ENCODE measurements at regions not wholly inside any gene's neighbourhood (a gene's known extent, or its start where the extent isn't known, plus 50 kb on each side); places are given as distances from the start of the nearest gene placed in this dataset.

DNA sequence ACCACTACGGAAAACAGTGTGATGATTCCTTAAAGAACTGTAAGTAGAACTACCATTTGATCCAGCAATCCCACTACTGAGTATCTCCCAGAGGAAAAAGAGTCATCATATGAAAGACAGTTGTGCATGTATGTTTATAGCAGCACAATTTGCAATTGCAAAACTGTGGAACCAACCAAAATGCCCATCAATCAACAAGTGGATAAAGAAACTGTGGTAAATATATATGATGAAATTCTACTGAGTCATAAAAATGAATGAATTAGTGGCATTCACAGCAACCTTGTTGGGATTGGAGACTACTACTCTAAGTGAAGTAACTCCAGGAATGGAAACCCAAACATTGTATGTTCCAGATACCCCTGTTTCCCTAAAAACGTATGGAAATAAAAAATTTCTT, 337.0 kb upstream of the PTBP2 start:
- H3K4me1 Mint-ChIP-seq (ENCODE audit: low read depth in 2 of 2) = no peaks in the 10 kb centered on the region
- no peaks in the 10 kb centered on the region for H3K27me3 Mint-ChIP-seq
- DNase-seq (ENCODE audit: low spot score) (no peak), ATAC-seq (no peak)
- no peak overlapping the region for H3K27ac Mint-ChIP-seq
- peaks cover 21% of the 10 kb centered on the region for H3K9me3 Mint-ChIP-seq
- H3K4me3 Mint-ChIP-seq = no peak overlapping the region
- H3K36me3 Mint-ChIP-seq = no peaks in the 10 kb centered on the region

DNA sequence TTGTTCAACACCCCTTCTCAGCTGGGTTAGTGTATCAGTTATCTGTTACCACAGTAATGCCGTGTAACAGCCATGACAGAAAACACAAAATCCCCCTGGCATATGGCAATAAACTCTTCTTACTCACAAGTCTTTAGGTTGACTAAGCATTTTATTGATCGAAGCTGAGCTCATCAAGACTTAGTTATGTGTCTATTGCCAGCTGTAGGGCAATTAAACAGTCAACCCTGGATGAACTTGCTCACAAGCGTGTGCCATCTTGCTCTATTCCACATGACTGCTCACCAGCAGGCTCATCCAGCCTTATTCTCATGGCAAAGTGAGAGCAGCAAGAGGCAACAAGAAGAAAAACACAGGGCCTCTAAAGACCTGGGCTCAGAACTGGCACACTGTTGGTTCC, 333.8 kb upstream of the PTBP2 start:
- ATAC-seq (no peak), DNase-seq (ENCODE audit: low spot score) (no peak)
- Mint-ChIP-seq H3K36me3 (no peaks in the 10 kb centered on the region), H3K27ac (no peak overlapping the region), H3K9me3 (peaks cover 19% of the 10 kb centered on the region), H3K4me1 (ENCODE audit: low read depth in 2 of 2) (no peaks in the 10 kb centered on the region), H3K4me3 (no peak overlapping the region), H3K27me3 (no peaks in the 10 kb centered on the region)

DNA sequence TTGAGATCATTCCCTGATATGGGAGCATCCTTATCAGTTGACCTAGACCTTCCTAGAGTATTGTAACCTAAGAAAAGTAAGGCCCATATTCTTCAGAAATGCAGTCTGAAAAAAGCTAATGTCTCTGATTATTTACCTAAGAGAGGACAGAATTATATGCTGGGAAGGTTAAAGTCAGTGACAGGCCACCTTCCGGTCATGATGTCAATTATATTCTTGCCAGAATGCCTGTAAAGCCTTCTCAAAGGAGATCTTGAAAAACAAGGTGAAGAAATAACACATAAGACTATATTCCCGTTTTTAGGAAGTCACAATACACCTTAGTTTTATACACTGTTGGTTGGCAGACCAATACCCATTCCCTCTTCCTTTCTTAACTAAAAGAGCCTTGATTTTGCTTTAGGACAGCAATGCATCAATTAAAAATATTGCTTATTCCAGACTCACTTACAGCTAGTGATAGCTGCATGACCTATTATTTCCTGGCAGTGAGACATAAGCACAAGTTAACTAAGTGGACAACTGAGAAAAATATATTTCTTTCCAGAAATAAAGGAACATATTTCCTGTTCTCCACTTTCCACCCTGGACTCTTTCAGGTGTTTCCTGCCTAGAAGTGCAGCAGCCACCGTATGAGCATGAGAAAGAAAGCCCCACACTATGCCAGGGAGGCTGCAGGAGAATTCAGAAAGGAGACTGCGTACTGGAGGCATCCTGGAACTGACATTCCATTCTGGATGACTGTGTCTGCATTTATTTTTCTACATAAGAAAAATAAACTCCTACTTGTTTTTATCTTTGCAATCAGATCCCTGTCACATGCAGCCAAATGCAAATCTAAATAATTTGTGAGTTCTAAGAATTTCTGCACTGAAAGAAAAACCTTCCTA, 332.9 kb upstream of the PTBP2 start:
- Mint-ChIP-seq H3K27me3 (no peaks in the 10 kb centered on the region), H3K36me3 (no peaks in the 10 kb centered on the region), H3K4me1 (ENCODE audit: low read depth in 2 of 2) (no peaks in the 10 kb centered on the region), H3K4me3 (no peak overlapping the region), H3K9me3 (peaks cover 21% of the 10 kb centered on the region), H3K27ac (no peak overlapping the region)
- ATAC-seq (no peak), DNase-seq (ENCODE audit: low spot score) (no peak)

DNA sequence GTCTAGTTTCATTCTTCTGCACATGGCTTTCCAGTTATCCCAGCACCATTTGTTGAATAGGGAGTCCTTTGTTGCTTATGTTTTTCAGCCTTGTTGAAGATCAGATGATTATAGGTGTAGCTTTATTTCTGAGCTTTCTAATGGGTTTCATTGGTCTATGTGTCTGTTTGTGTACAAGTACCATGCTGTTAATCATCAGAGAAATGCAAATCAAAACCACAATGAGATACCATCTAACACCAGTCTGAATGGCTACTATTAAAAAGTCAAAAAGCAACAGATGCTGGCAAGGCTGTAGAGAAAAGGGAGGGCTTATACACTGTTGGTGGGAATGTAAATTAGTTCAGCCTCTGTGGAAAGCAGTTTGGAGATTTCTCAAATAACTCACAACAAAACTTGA, 321.5 kb upstream of the PTBP2 start:
- Mint-ChIP-seq H3K27ac (no peak overlapping the region), H3K27me3 (no peaks in the 10 kb centered on the region), H3K4me1 (ENCODE audit: low read depth in 2 of 2) (no peaks in the 10 kb centered on the region), H3K4me3 (no peak overlapping the region), H3K36me3 (no peaks in the 10 kb centered on the region), H3K9me3 (peaks cover 22% of the 10 kb centered on the region)
- no peak for DNase-seq (ENCODE audit: low spot score)
- no peak for ATAC-seq

GRCh38 chr1:96409087-96409486, 312.5 kb upstream of the PTBP2 start:
- Mint-ChIP-seq H3K27ac (no peak overlapping the region), H3K27me3 (no peaks in the 10 kb centered on the region), H3K9me3 (peaks cover 15% of the 10 kb centered on the region), H3K4me3 (no peak overlapping the region), H3K4me1 (ENCODE audit: low read depth in 2 of 2) (no peaks in the 10 kb centered on the region), H3K36me3 (no peaks in the 10 kb centered on the region)
- ATAC-seq (no peak), DNase-seq (ENCODE audit: low spot score) (no peak)

DNA sequence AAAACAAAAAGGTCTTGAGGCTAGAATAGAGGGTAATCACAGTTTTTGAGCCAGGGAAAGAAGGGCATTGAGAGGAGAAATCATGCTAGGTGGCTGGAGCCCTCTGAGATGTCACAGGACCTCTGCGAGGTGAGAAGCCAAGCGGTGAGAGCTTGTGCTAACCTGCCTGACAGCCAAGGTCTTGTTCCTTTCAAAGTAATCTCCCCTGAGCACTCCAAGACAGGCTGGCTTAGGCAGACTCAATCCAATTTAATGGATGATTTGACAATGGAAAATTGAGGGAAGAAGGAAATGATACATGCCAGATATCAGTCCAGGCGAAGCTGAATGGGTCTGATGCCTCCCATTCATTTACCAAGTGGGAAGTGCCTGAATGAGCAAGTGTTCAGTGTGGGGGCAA, 311.9 kb upstream of the PTBP2 start:
- no peak for DNase-seq (ENCODE audit: low spot score)
- no peaks in the 10 kb centered on the region for H3K27me3 Mint-ChIP-seq
- H3K4me1 Mint-ChIP-seq (ENCODE audit: low read depth in 2 of 2) = no peaks in the 10 kb centered on the region
- peaks cover 16% of the 10 kb centered on the region for H3K9me3 Mint-ChIP-seq
- no peaks in the 10 kb centered on the region for H3K36me3 Mint-ChIP-seq
- no peak for ATAC-seq
- H3K4me3 Mint-ChIP-seq = no peak overlapping the region
- H3K27ac Mint-ChIP-seq = no peak overlapping the region

GRCh38 chr1:96411006-96411405, 310.6 kb upstream of the PTBP2 start:
- no peak for ATAC-seq
- H3K27ac Mint-ChIP-seq = no peak overlapping the region
- no peaks in the 10 kb centered on the region for H3K4me1 Mint-ChIP-seq (ENCODE audit: low read depth in 2 of 2)
- peaks cover 16% of the 10 kb centered on the region for H3K9me3 Mint-ChIP-seq
- no peak for DNase-seq (ENCODE audit: low spot score)
- H3K4me3 Mint-ChIP-seq = no peak overlapping the region
- no peaks in the 10 kb centered on the region for H3K36me3 Mint-ChIP-seq
- no peaks in the 10 kb centered on the region for H3K27me3 Mint-ChIP-seq

- Mint-ChIP-seq H3K36me3 (no peaks in the 10 kb centered on the region), H3K27ac (no peak overlapping the region), H3K27me3 (no peaks in the 10 kb centered on the region), H3K4me3 (no peak overlapping the region), H3K4me1 (ENCODE audit: low read depth in 2 of 2) (no peaks in the 10 kb centered on the region), H3K9me3 (peaks cover 13% of the 10 kb centered on the region)
- no peak for DNase-seq (ENCODE audit: low spot score)
- ATAC-seq = no peak
Measured at GRCh38 chr1:96414598-96414997, 307.0 kb upstream of the PTBP2 start.

DNA sequence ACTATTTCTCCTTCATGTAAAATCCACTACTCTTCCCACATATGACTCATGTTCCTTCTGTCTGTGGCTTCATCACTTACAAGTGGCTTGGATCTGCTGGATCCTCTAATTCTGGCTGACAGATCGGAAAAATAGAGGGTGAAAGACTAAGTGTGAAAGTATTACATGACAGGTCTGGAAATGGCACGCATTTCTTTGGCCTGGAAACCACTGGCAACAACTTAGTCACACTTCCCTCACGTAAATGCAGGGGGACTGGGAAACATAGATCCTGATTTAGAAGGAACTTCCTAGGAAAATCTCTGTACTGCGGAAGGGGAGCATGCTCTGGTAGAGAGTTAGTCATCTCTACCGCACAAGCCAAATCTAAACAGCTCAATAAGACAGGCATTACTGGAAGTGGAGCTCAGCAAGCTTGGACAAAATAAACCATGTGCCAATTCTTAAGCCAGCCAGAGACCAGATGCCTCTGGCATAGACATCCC, 305.4 kb upstream of the PTBP2 start:
- no peaks in the 10 kb centered on the region for H3K4me1 Mint-ChIP-seq (ENCODE audit: low read depth in 2 of 2)
- no peak overlapping the region for H3K27ac Mint-ChIP-seq
- no peak for DNase-seq (ENCODE audit: low spot score)
- H3K4me3 Mint-ChIP-seq = no peak overlapping the region
- H3K9me3 Mint-ChIP-seq = peaks cover 11% of the 10 kb centered on the region
- ATAC-seq = no peak
- H3K27me3 Mint-ChIP-seq = no peaks in the 10 kb centered on the region
- H3K36me3 Mint-ChIP-seq = no peaks in the 10 kb centered on the region

DNA sequence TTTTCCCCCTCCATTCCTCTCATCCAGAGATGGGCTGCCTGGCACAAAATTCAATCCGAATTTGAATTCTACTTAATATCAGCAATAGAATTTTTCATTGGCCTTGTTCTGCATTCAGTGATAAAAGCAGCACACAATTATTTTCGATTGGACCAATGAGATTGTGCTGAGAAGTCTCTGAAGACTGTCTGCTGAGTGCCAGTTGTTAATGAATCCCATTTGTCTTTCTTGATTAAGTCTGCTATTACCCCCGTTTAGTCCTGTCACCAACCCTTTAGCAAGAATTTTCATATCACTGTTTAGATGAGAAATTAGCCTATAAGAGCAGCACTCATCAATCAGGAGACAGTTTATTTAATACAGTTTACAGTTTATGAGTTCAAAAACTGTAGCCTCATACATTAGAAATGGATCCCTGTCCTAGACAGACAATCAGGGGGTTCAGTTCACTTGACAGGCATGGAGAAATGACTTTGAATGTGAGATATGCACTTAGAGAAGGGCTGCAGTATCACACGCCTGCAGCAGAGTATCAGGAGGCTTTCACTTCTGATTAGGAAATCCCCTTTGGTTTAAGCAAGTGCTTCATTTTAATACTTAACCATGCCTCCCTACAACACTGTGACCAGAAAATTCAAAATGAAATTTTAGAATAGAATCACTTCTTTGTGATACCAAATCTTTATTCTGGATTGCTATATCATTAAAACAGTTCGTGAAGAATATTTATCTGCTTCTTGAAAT, 304.7 kb upstream of the PTBP2 start:
- no peaks in the 10 kb centered on the region for H3K27me3 Mint-ChIP-seq
- no peak for DNase-seq (ENCODE audit: low spot score)
- H3K4me3 Mint-ChIP-seq = no peak overlapping the region
- no peaks in the 10 kb centered on the region for H3K4me1 Mint-ChIP-seq (ENCODE audit: low read depth in 2 of 2)
- ATAC-seq = no peak
- H3K27ac Mint-ChIP-seq = no peak overlapping the region
- H3K36me3 Mint-ChIP-seq = no peaks in the 10 kb centered on the region
- peaks cover 11% of the 10 kb centered on the region for H3K9me3 Mint-ChIP-seq

DNA sequence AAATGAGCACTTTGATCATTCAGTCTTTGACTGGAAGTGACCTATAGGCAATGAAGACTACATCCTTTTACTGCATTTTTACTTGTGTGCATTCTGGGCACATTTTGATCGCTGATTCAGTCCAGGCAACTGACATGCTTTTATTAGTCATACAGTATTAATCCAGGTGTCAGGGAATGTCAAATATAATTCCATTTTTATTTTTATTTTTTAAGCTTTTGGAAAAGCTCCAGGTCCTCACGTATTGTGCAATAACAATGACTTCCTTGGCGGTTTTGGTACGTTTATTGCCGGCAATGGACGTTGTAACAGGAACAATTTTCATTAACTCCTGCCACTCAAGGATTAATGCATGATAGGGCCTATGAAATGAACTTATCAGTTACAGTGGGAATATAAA, 302.6 kb upstream of the PTBP2 start:
- peaks cover 7% of the 10 kb centered on the region for H3K9me3 Mint-ChIP-seq
- H3K27me3 Mint-ChIP-seq = no peaks in the 10 kb centered on the region
- ATAC-seq (no peak), DNase-seq (ENCODE audit: low spot score) (no peak)
- H3K4me3 Mint-ChIP-seq = no peak overlapping the region
- H3K36me3 Mint-ChIP-seq = no peaks in the 10 kb centered on the region
- H3K4me1 Mint-ChIP-seq (ENCODE audit: low read depth in 2 of 2) = no peaks in the 10 kb centered on the region
- H3K27ac Mint-ChIP-seq = no peak overlapping the region

DNA sequence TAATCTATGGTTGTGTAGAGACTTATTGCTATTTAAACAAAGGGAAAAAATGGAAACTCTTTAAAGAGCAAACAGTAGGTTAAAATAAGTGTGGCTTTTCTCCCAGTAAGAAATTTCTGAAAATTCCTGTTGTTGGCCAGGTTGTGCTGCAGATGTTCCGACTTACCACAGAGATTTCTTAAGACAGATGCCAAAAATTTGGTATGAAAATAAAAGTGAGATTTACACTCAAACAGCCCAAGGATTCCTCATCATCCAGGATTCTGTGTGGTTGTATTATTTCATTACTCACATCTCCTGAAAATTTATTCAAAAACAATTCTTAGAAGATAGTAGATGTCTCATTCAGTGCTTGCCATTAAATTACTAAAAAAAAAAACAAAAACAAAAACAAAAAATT, 296.7 kb upstream of the PTBP2 start:
- ATAC-seq = no peak
- Mint-ChIP-seq H3K4me1 (ENCODE audit: low read depth in 2 of 2) (no peaks in the 10 kb centered on the region), H3K9me3 (peaks cover 6% of the 10 kb centered on the region)

DNA sequence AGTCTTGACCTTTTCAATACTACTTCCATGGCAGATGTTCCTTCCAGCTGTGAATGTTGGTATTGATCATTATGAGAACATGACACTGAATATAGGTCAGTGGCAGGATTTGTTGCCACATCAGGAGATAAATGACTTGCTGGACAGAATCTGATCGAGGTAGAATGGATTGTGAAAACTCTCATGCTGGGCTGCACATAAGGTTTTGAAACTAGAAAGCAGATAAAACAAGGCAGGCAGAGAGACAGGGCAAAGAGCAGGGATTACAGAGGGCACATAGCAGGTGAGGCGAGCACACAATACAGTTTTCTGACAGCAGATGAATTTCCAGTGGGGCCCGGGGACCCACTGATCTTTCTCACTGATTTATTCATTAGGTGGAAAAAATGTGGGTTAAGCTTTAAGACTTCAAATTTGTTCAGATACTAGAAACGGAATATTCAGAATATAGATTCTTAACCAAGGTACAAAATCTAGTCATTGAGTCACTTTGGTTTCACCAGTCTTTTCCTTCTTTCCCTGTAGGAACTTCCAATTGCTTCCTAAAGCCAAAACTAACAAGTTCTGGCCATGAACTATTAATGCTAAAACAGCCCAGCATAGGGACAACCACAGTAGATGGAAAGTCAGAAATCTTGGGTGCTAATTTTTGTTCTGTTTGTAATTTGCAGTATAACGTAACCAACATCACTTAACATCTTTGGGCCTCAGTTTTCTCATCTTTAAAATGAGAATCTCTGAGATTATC, 296.0 kb upstream of the PTBP2 start:
- H3K4me1 Mint-ChIP-seq (ENCODE audit: low read depth in 2 of 2) = no peaks in the 10 kb centered on the region
- ATAC-seq (no peak), DNase-seq (ENCODE audit: low spot score) (no peak)
- H3K4me3 Mint-ChIP-seq = no peak overlapping the region
- H3K27ac Mint-ChIP-seq = no peak overlapping the region
- H3K9me3 Mint-ChIP-seq = peaks cover 6% of the 10 kb centered on the region
- no peaks in the 10 kb centered on the region for H3K27me3 Mint-ChIP-seq
- no peaks in the 10 kb centered on the region for H3K36me3 Mint-ChIP-seq

More for the DNA sequence above, 296.7 kb upstream of the PTBP2 start:
- no peaks in the 10 kb centered on the region for H3K27me3 Mint-ChIP-seq
- H3K36me3 Mint-ChIP-seq = no peaks in the 10 kb centered on the region
- no peak overlapping the region for H3K4me3 Mint-ChIP-seq
- no peak overlapping the region for H3K27ac Mint-ChIP-seq
- no peak for DNase-seq (ENCODE audit: low spot score)

- Mint-ChIP-seq H3K27me3 (no peaks in the 10 kb centered on the region), H3K9me3 (peaks cover 12% of the 10 kb centered on the region), H3K27ac (no peak overlapping the region), H3K4me3 (no peak overlapping the region), H3K4me1 (ENCODE audit: low read depth in 2 of 2) (no peaks in the 10 kb centered on the region), H3K36me3 (peaks cover 7% of the 10 kb centered on the region)
- ATAC-seq (no peak), DNase-seq (ENCODE audit: low spot score) (no peak)
Measured at GRCh38 chr1:96427616-96428015, 294.0 kb upstream of the PTBP2 start.
